RWPE2 (cell line): ENCODE measurements at regions not wholly inside any gene's neighbourhood (a gene's known extent, or its start where the extent isn't known, plus 50 kb on each side); places are given as distances from the start of the nearest gene placed in this dataset.

Source experiments
- ATAC-seq: fragments of 200-7000 bp; cut with Tn5 transposase; 3 replicates; pipeline ENCODE4 v1.9.1; 2021; ENCODE audit warnings: low read depth
- DNase-seq: peaks from one replicate; pipeline ENCODE4 v3.0.0-alpha.2; 2020; ENCODE audit warnings: low spot score
- H3K27ac ChIP-seq: fragments of 450-650 bp; 2 replicates; pipeline ENCODE4 v1.5.1; 2017; ENCODE audit warnings: mild to moderate bottlenecking; ENCODE audit not compliant: poor library complexity, severe bottlenecking
- H3K27me3 ChIP-seq: fragments of 250-450 bp; sonication (Bioruptor Pico); 2 replicates; pipeline ENCODE4 v1.5.1; 2021; ENCODE audit warnings: mild to moderate bottlenecking, moderate library complexity; ENCODE audit not compliant: insufficient read depth, poor library complexity, severe bottlenecking
- H3K36me3 ChIP-seq: fragments of 250-450 bp; sonication (Bioruptor Pico); 2 replicates; pipeline ENCODE4 v1.5.1; 2020; ENCODE audit warnings: low read depth, mild to moderate bottlenecking, moderate library complexity
- H3K4me1 ChIP-seq: fragments of 250-450 bp; sonication (Bioruptor Pico); 2 replicates; pipeline ENCODE4 v1.5.1; 2021; ENCODE audit warnings: mild to moderate bottlenecking, moderate library complexity; ENCODE audit not compliant: insufficient read depth, poor library complexity, severe bottlenecking
- H3K4me3 ChIP-seq: fragments of 250-450 bp; sonication (Bioruptor Pico); 2 replicates; pipeline ENCODE4 v1.5.1; 2021; ENCODE audit warnings: mild to moderate bottlenecking, moderate library complexity; ENCODE audit not compliant: severe bottlenecking
- H3K9me3 ChIP-seq: fragments of 250-450 bp; sonication (Bioruptor Pico); 2 replicates; pipeline ENCODE4 v1.5.1; 2021; ENCODE audit warnings: mild to moderate bottlenecking, moderate library complexity; ENCODE audit not compliant: severe bottlenecking
- CTCF ChIP-seq: fragments of 450-650 bp; IDR thresholded peaks from one replicate; pipeline ENCODE4 v1.5.1; 2017; ENCODE audit warnings: mild to moderate bottlenecking, moderate library complexity; ENCODE audit not compliant: poor library complexity, severe bottlenecking

GRCh38 chr9:20291201-20291600, 331.1 kb downstream of the MLLT3 start:
- Histone ChIP-seq H3K36me3 (no peaks in the 10 kb centered on the region), H3K4me1 (no peaks in the 10 kb centered on the region), H3K9me3 (no peaks in the 10 kb centered on the region), H3K27me3 (no peaks in the 10 kb centered on the region), H3K27ac (no peak overlapping the region), H3K4me3 (no peak overlapping the region)
- no peak for TF ChIP-seq CTCF
- no peak for ATAC-seq
- no peak for DNase-seq

GRCh38 chr9:20290257-20290656, 332.0 kb downstream of the MLLT3 start:
- Histone ChIP-seq H3K4me1 (no peaks in the 10 kb centered on the region), H3K36me3 (no peaks in the 10 kb centered on the region), H3K4me3 (no peak overlapping the region), H3K9me3 (no peaks in the 10 kb centered on the region), H3K27ac (no peak overlapping the region), H3K27me3 (no peaks in the 10 kb centered on the region)
- DNase-seq (no peak), ATAC-seq (no peak)
- no peak for TF ChIP-seq CTCF

- H3K4me1 ChIP-seq = no peaks in the 10 kb centered on the region
- H3K36me3 ChIP-seq = no peaks in the 10 kb centered on the region
- no peaks in the 10 kb centered on the region for H3K9me3 ChIP-seq
- ATAC-seq = no peak
- no peak for TF ChIP-seq CTCF
- no peak overlapping the region for H3K4me3 ChIP-seq
- H3K27me3 ChIP-seq = no peaks in the 10 kb centered on the region
- no peak overlapping the region for H3K27ac ChIP-seq
- no peak for DNase-seq
These were observed 332.8 kb downstream of the MLLT3 start for GRCh38 chr9:20289423-20290010.

- H3K27me3 ChIP-seq = no peaks in the 10 kb centered on the region
- H3K4me3 ChIP-seq = no peak overlapping the region
- DNase-seq = no peak
- H3K36me3 ChIP-seq = no peaks in the 10 kb centered on the region
- no peaks in the 10 kb centered on the region for H3K4me1 ChIP-seq
- no peak for ATAC-seq
- no peak overlapping the region for H3K27ac ChIP-seq
- no peak for TF ChIP-seq CTCF
- no peaks in the 10 kb centered on the region for H3K9me3 ChIP-seq
These were observed 335.3 kb downstream of the MLLT3 start for GRCh38 chr9:20286969-20287368.

- Histone ChIP-seq H3K36me3 (no peaks in the 10 kb centered on the region), H3K4me3 (no peak overlapping the region), H3K4me1 (no peaks in the 10 kb centered on the region), H3K9me3 (no peaks in the 10 kb centered on the region), H3K27ac (no peak overlapping the region), H3K27me3 (no peaks in the 10 kb centered on the region)
- DNase-seq (no peak), ATAC-seq (no peak)
- no peak for TF ChIP-seq CTCF
These were observed 336.1 kb downstream of the MLLT3 start for GRCh38 chr9:20286154-20286700.
